Colonic mucosa (tissue), 4 donors: ENCODE measurements at regions not wholly inside any gene's neighbourhood (a gene's known extent, or its start where the extent isn't known, plus 50 kb on each side); places are given as distances from the start of the nearest gene placed in this dataset.
A peak's percentile ranks its signal among the peaks of the same experiment; 100 is the strongest.
"Not testable (repeated sequence)": the region's sequence is repeated elsewhere in the genome, so short reads cannot be mapped to it uniquely, and the experiment has no call there.

ENCODE experiments used
- DNase-seq: peaks from one replicate; pipeline ENCODE4 v3.0.0-alpha.2; 2020
- H3K27ac ChIP-seq: fragments of 200-600 bp; one replicate; pipeline ENCODE4 v1.8.0; 2021
- H3K27me3 ChIP-seq: fragments of 200-600 bp; one replicate; pipeline ENCODE4 v1.8.0; 2021
- H3K36me3 ChIP-seq: fragments of 200-600 bp; one replicate; pipeline ENCODE4 v1.8.0; 2021
- H3K4me1 ChIP-seq: fragments of 200-600 bp; one replicate; pipeline ENCODE4 v1.8.0; 2021; ENCODE audit warnings: mild to moderate bottlenecking
- H3K4me3 ChIP-seq: fragments of 200-600 bp; one replicate; pipeline ENCODE4 v1.8.0; 2021
- H3K9ac ChIP-seq, 2 donors: one replicate each; pipeline ENCODE4 v1.7.0; 2013; ENCODE audit warnings: control low read depth in 2 of 2, low read depth in 2 of 2, low read length in 2 of 2
- H3K9me3 ChIP-seq: fragments of 200-600 bp; one replicate; pipeline ENCODE4 v1.8.0; 2021
- CTCF ChIP-seq: fragments of 200-600 bp; IDR thresholded peaks from one replicate; pipeline ENCODE4 v1.8.0; 2022; ENCODE audit warnings: antibody characterized with exemption, mild to moderate bottlenecking
- intact Hi-C: fragments of 100-400 bp; cut with DNase I; formaldehyde crosslinking; loops from one replicate; pipeline ENCODE4 v1.14.1; 2022
- donor health status: healthy.
- donor health status: DM: no; HTN: no; CAD: no.
- donor health status: DM: no; HTN: no; CAD: no.

- Histone ChIP-seq H3K9me3 (no peaks in the 10 kb centered on the region), H3K4me1 (no peaks in the 10 kb centered on the region), H3K27ac (no peak overlapping the region), H3K9ac (no peak overlapping the region), H3K4me3 (no peak overlapping the region), H3K27me3 (no peaks in the 10 kb centered on the region), H3K36me3 (no peaks in the 10 kb centered on the region)
- no peak for TF ChIP-seq CTCF
- no peak for DNase-seq
- intact Hi-C loops, result no loop called here
Observed at GRCh38 chr3:6680119-6680806, 180.7 kb upstream of the GRM7 start.

GRCh38 chr3:6697285-6697684, 163.6 kb upstream of the GRM7 start:
- Histone ChIP-seq H3K36me3 (no peaks in the 10 kb centered on the region), H3K4me3 (no peak overlapping the region), H3K9me3 (no peaks in the 10 kb centered on the region), H3K9ac (no peak overlapping the region), H3K27ac (peak overlapping the region; percentile 41), H3K4me1 (no peaks in the 10 kb centered on the region), H3K27me3 (no peaks in the 10 kb centered on the region)
- DNase-seq, result peak; percentile 47
- no peak for TF ChIP-seq CTCF
- intact Hi-C loops, result no loop called here

- Histone ChIP-seq H3K9ac (no peak overlapping the region), H3K4me3 (no peak overlapping the region), H3K27me3 (no peaks in the 10 kb centered on the region), H3K9me3 (no peaks in the 10 kb centered on the region), H3K4me1 (no peaks in the 10 kb centered on the region), H3K27ac (no peak overlapping the region), H3K36me3 (no peaks in the 10 kb centered on the region)
- TF ChIP-seq CTCF, result no peak
- no peak for DNase-seq
- intact Hi-C loops, result no loop called here
Observed at GRCh38 chr3:6697722-6698121, 163.2 kb upstream of the GRM7 start.

GRCh38 chr3:6704817-6705216, 156.1 kb upstream of the GRM7 start:
- H3K4me1 ChIP-seq, H3K9me3 ChIP-seq, intact Hi-C loops, H3K9ac ChIP-seq, H3K27ac ChIP-seq, H3K27me3 ChIP-seq, H3K36me3 ChIP-seq, DNase-seq, H3K4me3 ChIP-seq: not testable (repeated sequence)

GRCh38 chr3:6706777-6707176, 154.1 kb upstream of the GRM7 start:
- intact Hi-C loops, result no loop called here
- no peak for TF ChIP-seq CTCF
- Histone ChIP-seq H3K9ac (no peak overlapping the region), H3K36me3 (no peaks in the 10 kb centered on the region), H3K4me3 (no peak overlapping the region), H3K4me1 (no peaks in the 10 kb centered on the region), H3K9me3 (no peaks in the 10 kb centered on the region), H3K27ac (no peak overlapping the region), H3K27me3 (no peaks in the 10 kb centered on the region)
- DNase-seq, result no peak

GRCh38 chr3:6709178-6709577, 151.7 kb upstream of the GRM7 start:
- intact Hi-C loops, result no loop called here
- no peaks in the 10 kb centered on the region for H3K9me3 ChIP-seq

More at GRCh38 chr3:6709178-6709577, 151.7 kb upstream of the GRM7 start:
- Histone ChIP-seq H3K27ac (no peak overlapping the region), H3K9ac (no peak overlapping the region), H3K36me3 (no peaks in the 10 kb centered on the region), H3K4me3 (no peak overlapping the region), H3K4me1 (no peaks in the 10 kb centered on the region), H3K27me3 (no peaks in the 10 kb centered on the region)
- no peak for DNase-seq
- TF ChIP-seq CTCF, result no peak
